Skin of body (tissue), 1 donor: ENCODE measurements at regions not wholly inside any gene's neighbourhood (a gene's known extent, or its start where the extent isn't known, plus 50 kb on each side); places are given as distances from the start of the nearest gene placed in this dataset.
"Not testable (repeated sequence)": the region's sequence is repeated elsewhere in the genome, so short reads cannot be mapped to it uniquely, and the experiment has no call there.

Source experiments
- DNase-seq: peaks from one replicate; lab custom pipeline; 2025; lab: John Stamatoyannopoulos, UW

GRCh38 chr16:85508993-85509392 is 104.1 kb upstream of the GSE1 start:
- DNase-seq: no peak

DNA sequence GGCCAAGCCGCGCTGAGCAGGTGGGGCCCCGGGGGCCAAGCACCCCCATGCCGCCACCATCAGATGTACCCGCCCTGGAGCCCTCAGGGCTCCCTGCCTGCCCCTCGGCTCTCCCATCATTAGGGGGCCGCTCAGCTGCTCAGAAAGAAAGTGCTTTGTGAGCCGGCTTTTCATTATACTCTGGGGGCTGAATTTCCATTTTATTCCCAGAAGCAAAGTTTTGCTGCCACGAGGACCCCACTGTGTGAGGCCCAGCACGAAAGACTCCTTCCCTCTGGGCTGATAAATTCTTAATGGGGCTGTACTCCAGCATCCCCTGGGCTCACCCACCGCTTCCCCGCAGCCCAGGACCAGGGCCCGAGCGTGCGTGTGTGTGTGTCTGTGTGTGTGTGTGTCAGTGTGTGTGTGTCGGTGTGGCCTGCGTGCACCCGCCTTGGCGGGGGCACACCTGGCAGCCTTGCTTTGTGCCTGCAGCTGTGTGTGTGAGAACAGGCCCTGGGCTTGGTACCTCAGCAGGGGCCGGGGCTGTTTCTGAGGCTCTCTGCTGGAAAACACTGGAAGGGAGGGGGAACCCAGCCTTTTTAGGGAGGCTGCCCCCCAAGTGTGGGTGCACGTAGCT is 103.0 kb upstream of the GSE1 start:
- no peak for DNase-seq

- no peak for DNase-seq
Observed at GRCh38 chr16:85511938-85512807, 100.9 kb upstream of the GSE1 start.

GRCh38 chr16:85512808-85513115 is 100.4 kb upstream of the GSE1 start:
- DNase-seq: no peak

- no peak for DNase-seq
Observed at GRCh38 chr16:85513180-85513579, 99.9 kb upstream of the GSE1 start.

DNA sequence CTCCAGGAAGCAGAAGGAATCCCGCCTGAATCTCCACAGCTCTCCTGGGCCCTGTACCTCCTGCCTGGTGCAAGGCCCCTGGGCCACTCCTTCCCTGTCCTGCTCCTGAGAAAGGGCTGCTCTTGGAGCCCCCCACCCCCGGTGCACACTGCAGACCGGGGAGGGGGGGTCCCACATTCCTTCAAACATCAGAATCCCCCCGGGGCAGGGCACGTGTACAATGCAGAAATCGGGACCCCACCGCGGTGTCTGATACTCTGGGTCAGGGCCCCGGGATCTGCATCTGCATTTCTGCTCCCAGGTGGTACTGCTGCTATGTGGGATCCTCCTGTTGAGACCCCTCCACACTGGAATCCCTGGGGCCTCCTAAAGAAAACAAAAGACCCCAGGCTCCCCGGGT is 99.5 kb upstream of the GSE1 start:
- DNase-seq: no peak

DNA sequence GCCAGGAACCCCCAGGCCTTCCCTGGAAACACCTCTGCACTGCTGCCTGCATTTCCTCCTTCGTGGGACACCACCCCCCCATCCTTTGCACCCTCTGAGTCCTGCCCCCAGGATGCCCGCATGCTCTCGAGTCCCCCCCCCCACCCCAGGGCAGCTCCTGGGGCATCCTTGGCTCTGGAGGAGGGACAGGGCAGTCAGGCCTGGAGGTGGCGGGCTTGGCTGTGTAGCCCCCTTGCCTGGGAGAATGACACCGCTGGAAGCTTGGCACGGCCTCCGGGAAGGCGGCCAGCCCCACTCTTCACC is 98.9 kb upstream of the GSE1 start:
- DNase-seq: no peak

DNA sequence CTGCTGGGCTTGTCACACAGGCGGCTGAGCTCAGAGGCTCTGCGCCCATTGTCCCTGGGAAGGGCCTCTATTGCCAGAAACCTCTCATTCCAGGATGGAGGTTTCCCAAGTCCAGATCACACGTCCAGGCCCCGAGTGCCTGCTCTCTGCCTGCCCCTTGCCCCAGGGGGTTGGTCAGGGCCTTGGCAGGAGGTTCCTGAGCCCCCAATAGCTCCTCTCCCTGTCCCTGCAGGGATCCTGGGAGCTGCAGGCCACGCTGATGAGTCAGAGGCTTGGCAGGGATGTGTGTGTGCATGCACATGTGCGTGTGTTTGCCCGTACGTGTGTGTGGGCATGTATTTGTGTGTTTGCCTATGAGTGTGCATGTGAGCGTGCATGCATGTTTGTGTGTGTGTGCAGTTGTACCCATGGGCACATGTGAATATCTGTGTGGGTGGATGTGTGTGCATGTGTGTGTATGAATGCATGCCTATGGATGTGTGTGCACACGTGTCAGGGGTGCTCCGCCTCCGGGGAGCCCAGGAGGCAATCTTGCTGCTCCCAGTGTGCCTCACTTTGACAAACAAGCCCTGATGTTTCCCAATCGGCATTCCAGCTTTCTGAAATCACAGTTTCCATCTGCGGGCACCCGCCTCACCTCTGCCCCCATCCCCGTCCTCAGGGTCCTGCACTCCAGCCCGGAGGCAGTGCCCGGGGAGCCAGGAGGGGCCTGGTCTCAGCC is 98.4 kb upstream of the GSE1 start:
- peak; percentile 71 for DNase-seq

- DNase-seq: no peak
Observed at GRCh38 chr16:85515319-85515745, 97.8 kb upstream of the GSE1 start.

GRCh38 chr16:85515830-85516397 is 97.2 kb upstream of the GSE1 start:
- DNase-seq: no peak

- DNase-seq: no peak
Observed at GRCh38 chr16:85517154-85517553, 96.0 kb upstream of the GSE1 start.

- DNase-seq: no peak
Observed at GRCh38 chr16:85517563-85518179, 95.5 kb upstream of the GSE1 start.

- no peak for DNase-seq
Observed at GRCh38 chr16:85518398-85519049, 94.6 kb upstream of the GSE1 start.

DNA sequence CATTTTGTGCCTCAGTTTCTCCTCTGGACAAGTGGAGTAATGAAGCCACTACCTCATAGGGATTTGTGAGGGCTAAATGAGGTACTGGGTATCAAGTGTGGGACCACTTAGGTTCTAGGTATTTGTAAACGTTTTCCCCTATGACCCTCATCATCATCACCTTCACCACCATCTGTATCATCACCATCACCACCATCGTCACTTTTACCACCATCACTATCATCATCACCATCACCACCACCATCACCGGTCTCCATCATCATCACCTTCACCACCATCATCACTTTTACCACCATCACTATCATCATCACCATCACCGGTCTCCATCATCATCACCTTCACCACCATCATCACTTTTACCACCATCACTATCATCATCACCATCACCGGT is 94.1 kb upstream of the GSE1 start:
- not testable (repeated sequence) for DNase-seq

GRCh38 chr16:85519540-85520231 is 93.4 kb upstream of the GSE1 start:
- no peak for DNase-seq

- DNase-seq: no peak
Observed at GRCh38 chr16:85520853-85521521, 92.1 kb upstream of the GSE1 start.

GRCh38 chr16:85521552-85522307 is 91.4 kb upstream of the GSE1 start:
- DNase-seq: peak; percentile 34

- DNase-seq: no peak
Observed at GRCh38 chr16:85522308-85522841, 90.7 kb upstream of the GSE1 start.
